SK-N-MC (cell line): ENCODE measurements at regions not wholly inside any gene's neighbourhood (a gene's known extent, or its start where the extent isn't known, plus 50 kb on each side); places are given as distances from the start of the nearest gene placed in this dataset.
"Not testable (repeated sequence)": the region's sequence is repeated elsewhere in the genome, so short reads cannot be mapped to it uniquely, and the experiment has no call there.

Source experiments
- DNase-seq: peaks from one replicate; pipeline ENCODE4 v3.0.0-alpha.2; 2011; ENCODE audit warnings: low read depth, low spot score
- H3K27ac ChIP-seq: fragments of 200-600 bp; sonication (generic); 2 replicates; pipeline ENCODE4 v1.5.1; 2016; ENCODE audit warnings: mixed run types
- H3K36me3 ChIP-seq: fragments of 200-600 bp; sonication (generic); 2 replicates; pipeline ENCODE4 v1.6.1; 2017; ENCODE audit warnings: antibody characterized with exemption, low read length, mixed read lengths; ENCODE audit not compliant: insufficient read depth
- H3K4me3 ChIP-seq: fragments of 200-600 bp; sonication (generic); 2 replicates; pipeline ENCODE4 v1.5.1; 2016
- H3K9ac ChIP-seq: fragments of 200-600 bp; sonication (generic); 2 replicates; pipeline ENCODE4 v1.8.0; 2017; ENCODE audit warnings: mixed run types, mixed read lengths; ENCODE audit not compliant: insufficient read length
- H3K9me3 ChIP-seq: fragments of 200-600 bp; sonication (generic); 2 replicates; pipeline ENCODE4 v1.6.1; 2017; ENCODE audit warnings: low read depth, mild to moderate bottlenecking, antibody characterized with exemption, low read length, moderate library complexity, mixed read lengths
- EZH2 ChIP-seq: fragments of 200-600 bp; sonication (generic); IDR thresholded peaks from one replicate; pipeline ENCODE4 v1.6.1; 2017; ENCODE audit warnings: antibody characterized with exemption
- FOXP2 ChIP-seq: optimal IDR thresholded peaks from 2 replicates; pipeline ENCODE3; 2011; ENCODE audit warnings: mild to moderate bottlenecking, moderate library complexity; ENCODE audit not compliant: insufficient read depth; ENCODE audit errors: extremely low read length, control extremely low read depth
- POLR2AphosphoS5 ChIP-seq: IDR thresholded peaks from 2 replicates; pipeline ENCODE4 v1.6.1; 2012; ENCODE audit warnings: mild to moderate bottlenecking, low read depth, low read length, borderline replicate concordance

DNA sequence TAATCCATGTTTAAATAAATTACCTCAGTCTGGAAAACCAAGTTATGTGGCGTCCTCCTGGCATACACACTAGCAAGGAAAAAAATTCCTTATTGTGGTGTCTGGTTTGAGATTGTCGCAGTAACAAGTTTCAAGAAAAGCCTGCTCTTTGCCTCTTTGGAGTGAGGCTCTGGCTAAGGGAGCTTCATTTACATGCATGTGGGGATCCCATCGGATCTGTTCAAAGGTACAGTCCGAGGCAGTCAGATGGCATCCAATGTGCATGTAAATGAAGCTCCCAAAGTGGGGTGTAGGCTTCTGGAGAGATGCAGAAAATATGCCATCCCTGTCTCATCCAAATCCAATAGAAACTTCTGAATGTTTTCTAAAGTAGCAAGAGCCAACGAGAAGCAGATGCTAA, 199.5 kb upstream of the FBXL4 start:
- no peak overlapping the region for H3K27ac ChIP-seq
- no peak for DNase-seq
- H3K36me3 ChIP-seq: no peaks in the 10 kb centered on the region
- no peak for TF ChIP-seq POLR2AphosphoS5
- TF ChIP-seq EZH2: no peak
- TF ChIP-seq FOXP2: no peak
- H3K4me3 ChIP-seq: no peak overlapping the region
- no peak overlapping the region for H3K9ac ChIP-seq
- no peaks in the 10 kb centered on the region for H3K9me3 ChIP-seq

DNA sequence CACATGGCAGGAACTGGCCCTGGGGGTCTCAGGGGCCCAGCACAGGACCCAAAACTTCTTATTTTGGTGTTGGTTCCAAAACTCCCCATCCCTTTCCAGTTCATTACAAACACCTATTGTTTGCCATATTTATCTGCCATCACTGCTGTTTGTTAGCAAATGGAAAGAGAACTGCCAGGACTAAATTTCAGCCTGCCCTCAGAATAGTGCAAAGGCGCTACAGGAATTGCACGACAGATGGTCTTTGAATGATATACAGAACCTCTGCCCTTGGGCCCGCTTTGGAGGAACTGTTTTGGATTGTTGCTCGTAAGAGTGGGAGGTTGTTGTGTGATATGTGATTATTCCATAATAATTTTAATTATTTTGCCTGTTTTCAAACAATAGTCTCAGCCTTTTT, 199.0 kb upstream of the FBXL4 start:
- TF ChIP-seq FOXP2 (no peak), POLR2AphosphoS5 (no peak), EZH2 (no peak)
- Histone ChIP-seq H3K9ac (no peak overlapping the region), H3K27ac (no peak overlapping the region), H3K36me3 (no peaks in the 10 kb centered on the region), H3K4me3 (no peak overlapping the region), H3K9me3 (no peaks in the 10 kb centered on the region)
- no peak for DNase-seq

- Histone ChIP-seq H3K4me3 (no peak overlapping the region), H3K9ac (no peak overlapping the region), H3K9me3 (no peaks in the 10 kb centered on the region), H3K36me3 (no peaks in the 10 kb centered on the region), H3K27ac (no peak overlapping the region)
- no peak for TF ChIP-seq POLR2AphosphoS5
- no peak for DNase-seq
These were observed 198.0 kb upstream of the FBXL4 start for GRCh38 chr6:99145738-99146137.

DNA sequence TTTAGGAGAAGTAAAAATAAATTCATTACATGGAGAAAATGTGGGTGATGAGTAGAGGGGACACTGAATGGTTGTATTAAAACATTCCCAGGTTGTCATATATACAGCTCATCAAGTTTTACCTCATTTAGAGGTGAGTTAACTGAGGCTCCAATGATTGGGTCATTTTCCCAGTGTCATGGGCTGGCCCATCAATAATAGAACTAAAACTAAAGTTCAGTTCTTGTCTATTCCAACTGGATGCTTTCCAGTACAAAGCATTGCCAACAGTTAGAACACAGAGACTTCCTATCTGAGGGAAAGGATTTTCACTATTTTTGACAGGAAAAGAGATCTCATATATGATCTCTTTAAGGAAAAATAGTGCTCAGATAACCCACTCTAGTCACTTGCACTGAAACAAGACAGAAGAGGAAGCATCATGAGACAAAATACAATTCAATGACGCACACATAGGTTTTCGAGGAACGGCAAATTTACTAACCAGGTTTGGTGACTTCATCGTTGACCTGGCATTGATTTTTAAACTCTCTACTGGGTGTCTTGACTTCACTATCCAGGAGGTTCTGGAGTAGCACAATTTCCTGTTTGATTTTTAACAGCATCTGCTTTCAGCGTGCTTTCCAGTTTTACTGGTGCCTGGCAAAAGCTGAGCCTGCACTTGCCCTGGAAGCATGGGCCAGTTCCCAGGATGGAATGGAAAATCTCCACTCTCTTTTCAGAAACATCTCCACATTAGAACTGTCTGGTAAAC, 195.5 kb upstream of the FBXL4 start:
- no peak for DNase-seq
- Histone ChIP-seq H3K4me3 (no peak overlapping the region), H3K36me3 (no peaks in the 10 kb centered on the region), H3K9me3 (no peaks in the 10 kb centered on the region), H3K9ac (no peak overlapping the region), H3K27ac (no peak overlapping the region)
- TF ChIP-seq EZH2 (no peak), POLR2AphosphoS5 (no peak), FOXP2 (no peak)

- H3K36me3 ChIP-seq, H3K27ac ChIP-seq, H3K9me3 ChIP-seq, H3K4me3 ChIP-seq, H3K9ac ChIP-seq, DNase-seq: not testable (repeated sequence)
These were observed 194.2 kb upstream of the FBXL4 start for GRCh38 chr6:99141906-99142305.

- no peak for TF ChIP-seq EZH2
- no peak for TF ChIP-seq FOXP2
- no peak for TF ChIP-seq POLR2AphosphoS5
- Histone ChIP-seq H3K9me3 (no peaks in the 10 kb centered on the region), H3K27ac (no peak overlapping the region), H3K36me3 (no peaks in the 10 kb centered on the region), H3K4me3 (no peak overlapping the region), H3K9ac (no peak overlapping the region)
- DNase-seq: no peak
These were observed 190.7 kb upstream of the FBXL4 start for GRCh38 chr6:99138445-99138844.

GRCh38 chr6:99137314-99137713, 189.6 kb upstream of the FBXL4 start:
- H3K36me3 ChIP-seq: no peaks in the 10 kb centered on the region
- H3K27ac ChIP-seq: no peak overlapping the region
- TF ChIP-seq EZH2 (no peak), FOXP2 (no peak), POLR2AphosphoS5 (no peak)
- H3K9me3 ChIP-seq: no peaks in the 10 kb centered on the region
- no peak for DNase-seq
- no peak overlapping the region for H3K4me3 ChIP-seq
- no peak overlapping the region for H3K9ac ChIP-seq

DNA sequence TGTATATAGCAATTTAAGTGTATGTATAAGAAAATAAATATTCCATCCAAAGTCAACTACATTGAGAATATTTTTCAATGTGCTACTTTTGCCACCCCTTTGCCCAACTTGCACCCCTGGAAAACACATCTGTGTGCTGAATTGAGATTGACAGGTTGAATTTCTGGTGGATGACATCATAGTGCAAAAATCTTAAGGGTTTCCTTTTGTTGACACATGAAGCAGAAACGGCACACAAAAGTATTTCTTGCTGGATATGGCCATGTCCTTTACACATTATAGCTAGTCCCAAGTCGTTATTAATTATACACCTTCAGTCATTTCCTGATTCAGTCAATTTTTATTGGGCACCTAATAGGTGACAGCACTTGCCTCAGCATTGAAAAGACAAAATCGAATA, 188.7 kb upstream of the FBXL4 start:
- no peaks in the 10 kb centered on the region for H3K36me3 ChIP-seq
- H3K4me3 ChIP-seq: no peak overlapping the region
- no peaks in the 10 kb centered on the region for H3K9me3 ChIP-seq
- DNase-seq: no peak
- TF ChIP-seq POLR2AphosphoS5 (no peak), EZH2 (no peak), FOXP2 (no peak)
- no peak overlapping the region for H3K27ac ChIP-seq
- H3K9ac ChIP-seq: no peak overlapping the region

DNA sequence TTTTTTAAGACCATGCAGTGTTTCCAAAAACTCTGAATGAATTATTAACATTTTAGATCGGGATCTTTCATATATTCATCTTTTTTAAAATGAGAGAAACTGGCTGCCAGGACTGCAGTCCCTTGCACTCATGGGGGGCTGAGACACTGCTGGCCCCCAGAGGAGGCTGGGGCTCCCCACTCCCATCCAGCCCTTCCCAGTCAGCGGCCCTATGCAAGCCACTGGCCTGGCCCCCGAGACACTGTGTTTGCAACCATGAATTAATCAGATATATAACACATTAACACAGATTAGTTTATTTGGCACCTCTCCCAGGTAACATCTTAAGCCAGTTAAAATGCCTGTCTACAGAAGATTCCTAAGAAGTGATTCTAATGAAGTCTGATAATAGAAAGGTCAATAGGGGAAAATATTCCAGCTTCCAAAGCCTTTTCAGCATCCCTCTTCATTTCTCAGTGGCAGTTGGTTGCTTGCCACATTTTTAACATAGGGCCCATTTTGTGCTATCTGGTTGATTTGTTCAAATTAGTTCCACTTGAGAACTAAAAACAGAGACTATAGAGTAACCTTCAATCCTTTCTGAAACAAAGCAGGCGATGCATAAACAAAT, 184.4 kb upstream of the FBXL4 start:
- H3K27ac ChIP-seq: no peak overlapping the region; the same call in 1 of the 2 replicates
- DNase-seq: no peak
- H3K4me3 ChIP-seq: no peak overlapping the region
- TF ChIP-seq EZH2 (no peak), POLR2AphosphoS5 (no peak)
- no peaks in the 10 kb centered on the region for H3K9me3 ChIP-seq
- H3K9ac ChIP-seq: peak overlapping the region; percentile 12
- H3K36me3 ChIP-seq: no peaks in the 10 kb centered on the region
